Esophagus squamous epithelium (tissue), 5 donors: ENCODE measurements at regions not wholly inside any gene's neighbourhood (a gene's known extent, or its start where the extent isn't known, plus 50 kb on each side); places are given as distances from the start of the nearest gene placed in this dataset.
"Not testable (repeated sequence)": the region's sequence is repeated elsewhere in the genome, so short reads cannot be mapped to it uniquely, and the experiment has no call there.

Source experiments
- DNase-seq: peaks from one replicate; lab custom pipeline; 2025; lab: John Stamatoyannopoulos, UW
- H3K27ac ChIP-seq, 4 donors: fragments of 200-600 bp; sonication (generic); one replicate each; pipeline ENCODE4 v1.5.1; 2016 to 2019; ENCODE audit warnings: mild to moderate bottlenecking in 1 of 4
- H3K27me3 ChIP-seq, 4 donors: fragments of 200-600 bp; sonication (generic); 1 replicate in 3 of 4; 2 replicates in 1 of 4; pipeline versions ENCODE4 v1.5.1 to v1.6.0; 2017 to 2021; ENCODE audit warnings: antibody characterized with exemption in 1 of 4
- H3K36me3 ChIP-seq, 3 donors: fragments of 200-600 bp; sonication (generic); one replicate each; pipeline ENCODE4 v1.5.1; 2016 to 2019
- H3K4me1 ChIP-seq, 3 donors: fragments of 200-600 bp; sonication (generic); one replicate each; pipeline ENCODE4 v1.5.1; 2017 to 2019
- H3K4me3 ChIP-seq, 4 donors: fragments of 200-600 bp; sonication (generic); 1 replicate in 3 of 4; 2 replicates in 1 of 4; pipeline ENCODE4 v1.5.1; 2016 to 2019; ENCODE audit warnings: mild to moderate bottlenecking in 2 of 4, moderate library complexity in 1 of 4
- H3K9me3 ChIP-seq, 3 donors: fragments of 200-600 bp; sonication (generic); one replicate each; pipeline ENCODE4 v1.5.1; 2016 to 2019
- CTCF ChIP-seq, 6 experiments: fragments of 450-650 bp in 4 of 6; fragments of 200-600 bp in 2 of 6; sonication (generic) in 2 of 6; IDR thresholded peaks; one replicate each; pipeline ENCODE4 v1.5.1; 2016 to 2019; ENCODE audit warnings: antibody characterized with exemption in 6 of 6, mild to moderate bottlenecking in 4 of 6, moderate library complexity in 4 of 6
- POLR2A ChIP-seq, 4 donors: fragments of 450-650 bp; IDR thresholded peaks; one replicate each; pipeline ENCODE4 v1.6.1; 2017; ENCODE audit warnings: antibody characterized with exemption in 4 of 4, mild to moderate bottlenecking in 4 of 4, moderate library complexity in 3 of 4
- WGBS, 2 donors: methylation state at CpG; one replicate each; pipeline ENCODE4 v1.1.5; 2018; 5-methylcytosine and 5-hydroxymethylcytosine counted together
- intact Hi-C: fragments of 100-400 bp; cut with DNase I; formaldehyde crosslinking; loops from one replicate; pipeline ENCODE4 v1.15.0; 2022
- donor health status: DM: yes; HTN: yes; CAD: no.

GRCh38 chr7:16369855-16370254 lies 51.5 kb downstream of the CRPPA start:
- intact Hi-C loops: no loop called here

GRCh38 chr7:16369309-16369708 lies 52.0 kb downstream of the CRPPA start:
- 24 to 54% methylated on average over 2 of the region's 2 CpGs for WGBS, 2 donors
- intact Hi-C loops, H3K9me3 ChIP-seq, DNase-seq, H3K27me3 ChIP-seq, H3K4me3 ChIP-seq, H3K36me3 ChIP-seq: not testable (repeated sequence)
- Histone ChIP-seq H3K4me1 (peaks cover 0 to 10% (median 0%) of the 10 kb centered on the region in 3 donors), H3K27ac (peak overlapping the region in 3 of 4 donors; percentile 16 to 43 (median 22))

More at GRCh38 chr7:16369855-16370254, 51.5 kb downstream of the CRPPA start:
- no peak overlapping the region for H3K4me3 ChIP-seq
- peaks cover 0 to 5% (median 0%) of the 10 kb centered on the region in 3 donors for H3K36me3 ChIP-seq
- H3K27me3 ChIP-seq: no peaks in the 10 kb centered on the region
- H3K27ac ChIP-seq: peak overlapping the region in 3 of 4 donors; percentile 16 to 43 (median 22)
- peaks cover 0 to 6% (median 0%) of the 10 kb centered on the region in 3 donors for H3K9me3 ChIP-seq
- H3K4me1 ChIP-seq: peaks cover 0 to 10% (median 0%) of the 10 kb centered on the region in 3 donors
- TF ChIP-seq POLR2A (IDR thresholded peaks at IDR 0.05) (no peak), CTCF (IDR thresholded peaks at IDR 0.05) (no peak)
- DNase-seq: no peak

- peak overlapping the region in 1 of 4 donors; percentile 43 for H3K27ac ChIP-seq
- H3K27me3 ChIP-seq: no peaks in the 10 kb centered on the region
- peaks cover 0 to 6% (median 0%) of the 10 kb centered on the region in 3 donors for H3K9me3 ChIP-seq
- H3K4me3 ChIP-seq: no peak overlapping the region
- no peak for DNase-seq
- WGBS, 2 donors: 62 to 79% methylated on average over 3 of the region's 3 CpGs
- H3K36me3 ChIP-seq: peaks cover 0 to 5% (median 0%) of the 10 kb centered on the region in 3 donors
- intact Hi-C loops: no loop called here
- no peak for TF ChIP-seq POLR2A (IDR thresholded peaks at IDR 0.05)
- no peak for TF ChIP-seq CTCF (IDR thresholded peaks at IDR 0.05)
- peaks cover 0 to 10% (median 0%) of the 10 kb centered on the region in 3 donors for H3K4me1 ChIP-seq
Measured at GRCh38 chr7:16368885-16369284, 52.5 kb downstream of the CRPPA start.

- H3K27ac ChIP-seq: no peak overlapping the region
- no peak for TF ChIP-seq POLR2A (IDR thresholded peaks at IDR 0.05)
- no peak for TF ChIP-seq CTCF (IDR thresholded peaks at IDR 0.05)
- no peaks in the 10 kb centered on the region for H3K36me3 ChIP-seq
- no peaks in the 10 kb centered on the region for H3K27me3 ChIP-seq
- H3K9me3 ChIP-seq: peaks cover 0 to 6% (median 0%) of the 10 kb centered on the region in 3 donors
- intact Hi-C loops: no loop called here
- DNase-seq: no peak
- WGBS, 2 donors: 56 to 67% methylated on average over 1 of the region's 1 CpG
- peaks cover 0 to 10% (median 0%) of the 10 kb centered on the region in 3 donors for H3K4me1 ChIP-seq
- H3K4me3 ChIP-seq: no peak overlapping the region
Measured at GRCh38 chr7:16367115-16367514, 54.2 kb downstream of the CRPPA start.

GRCh38 chr7:16365952-16366351 lies 55.4 kb downstream of the CRPPA start:
- no peaks in the 10 kb centered on the region for H3K27me3 ChIP-seq
- H3K4me1 ChIP-seq: peaks cover 0 to 10% (median 0%) of the 10 kb centered on the region in 3 donors
- H3K36me3 ChIP-seq: no peaks in the 10 kb centered on the region
- TF ChIP-seq CTCF (IDR thresholded peaks at IDR 0.05) (no peak), POLR2A (IDR thresholded peaks at IDR 0.05) (no peak)
- peaks cover 0 to 6% (median 0%) of the 10 kb centered on the region in 3 donors for H3K9me3 ChIP-seq
- no peak overlapping the region for H3K27ac ChIP-seq
- intact Hi-C loops: no loop called here
- WGBS, 2 donors: 38 to 55% methylated on average over 3 of the region's 3 CpGs
- no peak for DNase-seq
- no peak overlapping the region for H3K4me3 ChIP-seq

- Histone ChIP-seq H3K4me1 (peaks cover 0 to 10% (median 0%) of the 10 kb centered on the region in 3 donors), H3K36me3 (no peaks in the 10 kb centered on the region), H3K4me3 (no peak overlapping the region), H3K27me3 (no peaks in the 10 kb centered on the region), H3K27ac (no peak overlapping the region), H3K9me3 (peaks cover 0 to 6% (median 0%) of the 10 kb centered on the region in 3 donors)
- WGBS, 2 donors: 20 to 33% methylated on average over 1 of the region's 1 CpG
- intact Hi-C loops: no loop called here
- DNase-seq: no peak
- TF ChIP-seq CTCF (IDR thresholded peaks at IDR 0.05) (no peak), POLR2A (IDR thresholded peaks at IDR 0.05) (no peak)
Measured at GRCh38 chr7:16365177-16365576, 56.2 kb downstream of the CRPPA start.
